ENCODE measurements at regions not wholly inside any gene's neighbourhood (a gene's known extent, or its start where the extent isn't known, plus 50 kb on each side); places are given as distances from the start of the nearest gene placed in this dataset.

DNA sequence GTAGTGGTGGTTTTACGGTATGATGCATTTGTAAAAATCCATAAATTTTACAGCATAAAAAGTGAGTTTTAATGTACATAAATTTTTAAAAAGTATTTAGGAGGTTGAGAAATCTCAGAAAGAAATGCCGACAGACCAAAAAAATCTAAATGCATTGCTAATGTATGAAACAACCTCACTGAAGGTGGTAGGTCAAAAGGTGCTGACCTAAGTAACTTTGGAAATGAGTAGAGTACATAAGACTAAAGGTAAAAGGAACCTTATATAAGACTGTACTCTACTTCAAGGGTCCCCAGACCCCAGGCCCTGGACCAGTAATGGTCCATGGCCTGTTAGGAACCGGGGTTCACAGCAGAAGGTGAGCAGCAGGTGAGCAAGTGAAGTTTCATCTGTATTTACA lies 163.4 kb downstream of the COL6A3 start:
- TF ChIP-seq, protein P1, sequence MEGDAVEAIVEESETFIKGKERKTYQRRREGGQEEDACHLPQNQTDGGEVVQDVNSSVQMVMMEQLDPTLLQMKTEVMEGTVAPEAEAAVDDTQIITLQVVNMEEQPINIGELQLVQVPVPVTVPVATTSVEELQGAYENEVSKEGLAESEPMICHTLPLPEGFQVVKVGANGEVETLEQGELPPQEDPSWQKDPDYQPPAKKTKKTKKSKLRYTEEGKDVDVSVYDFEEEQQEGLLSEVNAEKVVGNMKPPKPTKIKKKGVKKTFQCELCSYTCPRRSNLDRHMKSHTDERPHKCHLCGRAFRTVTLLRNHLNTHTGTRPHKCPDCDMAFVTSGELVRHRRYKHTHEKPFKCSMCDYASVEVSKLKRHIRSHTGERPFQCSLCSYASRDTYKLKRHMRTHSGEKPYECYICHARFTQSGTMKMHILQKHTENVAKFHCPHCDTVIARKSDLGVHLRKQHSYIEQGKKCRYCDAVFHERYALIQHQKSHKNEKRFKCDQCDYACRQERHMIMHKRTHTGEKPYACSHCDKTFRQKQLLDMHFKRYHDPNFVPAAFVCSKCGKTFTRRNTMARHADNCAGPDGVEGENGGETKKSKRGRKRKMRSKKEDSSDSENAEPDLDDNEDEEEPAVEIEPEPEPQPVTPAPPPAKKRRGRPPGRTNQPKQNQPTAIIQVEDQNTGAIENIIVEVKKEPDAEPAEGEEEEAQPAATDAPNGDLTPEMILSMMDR (IDR thresholded peaks at IDR 0.05): no peak
- no peak for TF ChIP-seq POLR2A (IDR thresholded peaks at IDR 0.05)

Data from suprapubic skin (tissue), 3 donors.